ENCODE measurements at regions not wholly inside any gene's neighbourhood (a gene's known extent, or its start where the extent isn't known, plus 50 kb on each side); places are given as distances from the start of the nearest gene placed in this dataset.
A peak's percentile ranks its signal among the peaks of the same experiment; 100 is the strongest.

DNA sequence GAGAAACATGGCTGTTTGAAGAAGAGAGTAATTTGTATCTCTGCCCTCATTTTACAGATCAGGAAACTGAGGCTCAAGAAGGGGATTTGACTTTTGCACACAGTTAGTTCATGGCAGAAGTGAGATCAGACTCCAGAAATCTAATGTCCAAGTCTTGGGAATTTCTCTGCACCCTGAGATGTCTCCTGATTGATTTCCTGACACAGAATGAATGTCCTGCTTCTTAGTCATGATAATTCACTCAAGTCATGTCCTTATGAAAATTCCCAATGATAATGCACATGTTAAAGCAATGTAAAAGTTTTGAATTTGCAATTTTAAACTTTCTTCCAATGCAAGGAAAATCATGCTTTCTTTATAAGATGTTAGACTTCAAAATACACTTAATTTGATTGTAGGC lies 105.9 kb downstream of the ACKR3 start:
- intact Hi-C loops (cut with DNase I), result no loop called here
- H3K36me3 ChIP-seq (ENCODE audit: insufficient read depth in 1 of 2, low read depth in 1 of 2), result no peaks in the 10 kb centered on the region
- no peak for TF ChIP-seq CTCF (IDR thresholded peaks at IDR 0.05)
- H3K4me3 ChIP-seq, result no peak overlapping the region
- H3K4me1 ChIP-seq, result peaks cover 14% of the 10 kb centered on the region
- H3K27me3 ChIP-seq (ENCODE audit: insufficient read depth in 3 of 3, low read length in 2 of 3), result no peaks in the 10 kb centered on the region
- DNase-seq, result no peak
- H3K27ac ChIP-seq, result no peak overlapping the region
- H3K9me3 ChIP-seq, result no peaks in the 10 kb centered on the region
- ATAC-seq, result no peak

- Histone ChIP-seq H3K4me1 (peaks cover 14% of the 10 kb centered on the region), H3K4me3 (no peak overlapping the region), H3K36me3 (ENCODE audit: insufficient read depth in 1 of 2, low read depth in 1 of 2) (no peaks in the 10 kb centered on the region), H3K27ac (no peak overlapping the region), H3K27me3 (ENCODE audit: insufficient read depth in 3 of 3, low read length in 2 of 3) (no peaks in the 10 kb centered on the region), H3K9me3 (no peaks in the 10 kb centered on the region)
- 20 to 36% (median 24%) methylated on average over 2 of the region's 2 CpGs for WGBS, 3 donors
- ATAC-seq (peak in 3 of 4 donors; percentile 43 to 49 (median 49)), DNase-seq (no peak)
- intact Hi-C loops (cut with DNase I), result no loop called here
- no peak for TF ChIP-seq CTCF (IDR thresholded peaks at IDR 0.05)
These were observed 106.7 kb downstream of the ACKR3 start for GRCh38 chr2:236676136-236676873.

GRCh38 chr2:236677368-236677767 lies 107.7 kb downstream of the ACKR3 start:
- ATAC-seq, result no peak

GRCh38 chr2:236678307-236678975 lies 108.8 kb downstream of the ACKR3 start:
- WGBS, 3 donors, result 68 to 74% (median 74%) methylated on average over 15 of the region's 15 CpGs
- ATAC-seq, result no peak
- no peak for TF ChIP-seq CTCF (IDR thresholded peaks at IDR 0.05)
- no peaks in the 10 kb centered on the region for H3K36me3 ChIP-seq (ENCODE audit: insufficient read depth in 1 of 2, low read depth in 1 of 2)
- no peak overlapping the region for H3K27ac ChIP-seq
- peaks cover 14% of the 10 kb centered on the region for H3K4me1 ChIP-seq
- H3K9me3 ChIP-seq, result no peaks in the 10 kb centered on the region
- no peaks in the 10 kb centered on the region for H3K27me3 ChIP-seq (ENCODE audit: insufficient read depth in 3 of 3, low read length in 2 of 3)
- no peak overlapping the region for H3K4me3 ChIP-seq
- intact Hi-C loops (cut with DNase I), result no loop called here
- DNase-seq, result no peak

More at GRCh38 chr2:236677368-236677767, 107.7 kb downstream of the ACKR3 start:
- no peak for TF ChIP-seq CTCF (IDR thresholded peaks at IDR 0.05)
- intact Hi-C loops (cut with DNase I), result no loop called here
- no peaks in the 10 kb centered on the region for H3K27me3 ChIP-seq (ENCODE audit: insufficient read depth in 3 of 3, low read length in 2 of 3)
- 92 to 94% (median 94%) methylated on average over 8 of the region's 8 CpGs for WGBS, 3 donors
- H3K27ac ChIP-seq, result no peak overlapping the region
- H3K9me3 ChIP-seq, result no peaks in the 10 kb centered on the region
- no peaks in the 10 kb centered on the region for H3K36me3 ChIP-seq (ENCODE audit: insufficient read depth in 1 of 2, low read depth in 1 of 2)
- H3K4me3 ChIP-seq, result no peak overlapping the region
- DNase-seq, result no peak
- H3K4me1 ChIP-seq, result peaks cover 14% of the 10 kb centered on the region

All from psoas muscle (tissue), 7 donors.